ENCODE measurements at regions not wholly inside any gene's neighbourhood (a gene's known extent, or its start where the extent isn't known, plus 50 kb on each side); places are given as distances from the start of the nearest gene placed in this dataset.
A peak's percentile ranks its signal among the peaks of the same experiment; 100 is the strongest.
"Not testable (repeated sequence)": the region's sequence is repeated elsewhere in the genome, so short reads cannot be mapped to it uniquely, and the experiment has no call there.

DNA sequence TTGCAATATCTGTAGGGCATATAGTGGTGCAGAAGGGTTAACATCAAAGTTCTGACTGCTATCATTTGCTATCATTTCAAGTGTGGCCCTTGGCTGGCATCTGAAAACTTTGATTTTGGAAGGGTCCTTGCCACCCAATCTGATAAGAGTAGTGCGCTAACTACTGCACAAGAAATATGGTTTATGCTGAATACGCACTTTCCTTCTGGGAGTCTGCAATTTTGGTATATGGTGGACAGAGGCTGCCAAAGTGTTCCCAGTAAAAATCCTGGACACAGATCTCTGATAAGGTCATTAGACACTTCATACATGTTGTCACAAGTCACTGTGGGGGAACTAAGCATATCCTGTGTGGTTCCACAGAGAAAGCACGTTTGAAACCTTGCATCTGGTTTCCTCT is 461.6 kb upstream of the CDH11 start:
- DNase-seq: no peak

DNA sequence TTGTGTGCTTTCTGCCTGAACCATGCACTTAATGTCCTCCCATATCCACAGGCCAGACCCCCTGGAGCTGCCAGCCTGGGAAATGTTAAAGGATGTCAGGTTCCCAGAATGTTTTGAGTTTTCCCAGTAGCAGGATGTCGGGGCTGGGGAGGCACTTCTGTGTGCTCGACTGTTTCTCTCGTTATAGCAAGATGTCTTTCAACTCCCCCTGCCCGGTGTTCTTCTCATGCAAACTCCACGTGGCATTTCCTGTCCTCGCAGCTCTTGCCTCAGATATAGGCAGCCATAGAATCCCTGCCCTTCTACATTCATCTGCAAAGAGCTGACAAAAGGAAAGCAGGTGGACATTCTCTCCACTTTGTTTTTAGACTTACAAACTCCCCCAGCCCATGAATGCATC is 457.2 kb upstream of the CDH11 start:
- no peak for DNase-seq

DNA sequence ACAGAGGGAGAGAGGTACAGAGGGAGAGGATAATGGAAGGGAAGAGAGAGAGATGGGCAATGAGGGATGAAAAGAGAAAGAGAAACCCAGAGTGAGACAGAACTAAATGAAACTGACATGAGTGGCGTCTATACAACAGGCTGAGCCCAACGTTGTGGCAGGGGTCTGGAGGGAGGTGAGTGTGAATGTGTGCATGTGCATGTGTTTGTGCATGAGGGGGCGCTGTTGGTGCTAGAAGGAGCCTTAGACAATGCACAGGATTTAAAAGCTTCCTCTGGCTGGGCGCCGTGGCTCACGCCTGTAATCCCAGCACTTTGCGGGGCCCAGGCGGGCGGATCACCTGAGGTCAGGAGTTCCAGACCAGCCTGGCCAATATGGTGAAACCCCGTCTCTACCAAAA is 454.8 kb upstream of the CDH11 start:
- DNase-seq: no peak

DNA sequence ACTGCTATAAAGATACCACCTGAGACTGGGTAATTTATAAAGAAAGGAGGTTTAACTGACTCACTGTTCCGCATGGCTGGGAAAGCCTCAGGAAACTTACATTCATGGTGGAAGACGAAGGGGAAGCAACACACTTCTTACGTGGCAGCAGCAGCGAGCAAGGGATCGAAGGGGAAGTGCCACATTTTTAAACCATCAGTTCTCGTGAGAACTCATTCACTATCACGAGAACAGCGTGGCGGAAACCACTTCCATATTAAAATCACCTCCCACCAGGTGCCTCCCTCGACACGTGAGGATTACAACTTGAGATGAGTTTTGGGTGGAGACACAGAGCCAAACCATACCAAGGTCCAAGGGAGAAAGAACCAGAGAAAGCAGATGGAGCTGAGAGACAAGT is 454.3 kb upstream of the CDH11 start:
- no peak for DNase-seq

DNA sequence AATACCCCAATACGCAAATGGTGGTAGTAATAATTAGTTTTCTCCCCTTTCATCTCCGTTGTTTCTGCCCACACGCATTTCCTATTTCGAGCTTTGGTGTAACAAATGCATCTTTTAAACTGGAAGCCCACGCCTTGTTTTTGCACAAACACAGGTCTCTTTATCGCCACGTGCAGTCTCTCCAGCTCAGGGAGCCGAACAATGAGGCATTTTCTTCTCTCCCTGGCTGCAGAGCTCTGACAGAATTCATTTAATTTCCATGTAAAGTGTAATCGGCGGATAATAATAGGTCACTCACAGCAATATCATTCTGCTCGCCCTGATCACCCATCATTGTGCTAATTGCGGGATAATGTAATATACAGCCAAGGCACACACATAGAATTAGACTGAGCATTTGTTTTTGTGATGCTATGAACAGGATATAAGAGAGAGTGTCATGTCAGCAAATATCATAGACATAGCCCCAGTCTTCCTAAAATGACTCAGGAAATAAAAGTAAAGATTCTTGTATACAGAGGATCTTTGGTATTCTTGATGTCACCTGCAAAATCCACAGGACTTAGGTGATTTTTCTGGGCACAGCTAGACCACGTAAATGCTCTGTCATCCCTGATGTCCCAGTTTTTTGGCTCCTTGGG is 452.6 kb upstream of the CDH11 start:
- peak; percentile 39 for DNase-seq

DNA sequence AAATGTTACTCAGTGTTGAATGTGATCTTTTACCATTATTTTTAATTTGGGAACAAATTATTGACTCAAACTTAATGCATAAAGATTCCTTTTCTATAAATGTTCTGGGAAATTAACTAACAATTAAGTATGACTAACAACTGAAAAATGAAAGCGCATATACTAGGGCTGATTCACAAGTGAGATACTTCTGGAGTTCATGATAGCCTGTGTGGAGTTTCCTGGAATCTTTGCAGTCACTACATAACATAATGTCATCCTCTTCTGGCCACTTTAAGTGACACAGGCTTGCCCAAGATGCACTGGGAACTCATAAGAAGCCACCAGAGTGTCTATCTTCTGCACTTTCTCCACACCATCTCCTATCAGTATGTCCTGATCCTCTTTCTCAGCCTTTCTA is 450.3 kb upstream of the CDH11 start:
- no peak for DNase-seq

DNA sequence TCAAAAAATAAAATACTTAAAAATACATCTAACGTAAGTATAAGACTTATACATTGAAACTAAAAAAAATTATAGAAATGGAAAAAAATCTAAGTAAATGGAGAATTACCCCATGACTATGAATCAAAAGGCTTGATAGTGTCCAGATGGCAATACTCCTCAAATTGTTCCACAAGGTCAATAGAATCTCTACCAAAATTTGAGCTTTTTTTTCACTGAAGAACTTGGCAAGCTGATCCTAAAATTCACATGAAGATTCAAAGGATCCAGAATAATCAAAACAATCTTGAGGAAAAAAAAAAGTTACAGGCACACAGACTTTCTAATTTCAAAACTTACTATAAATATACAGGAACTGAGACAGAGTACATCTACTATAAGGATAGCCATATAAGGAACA is 448.4 kb upstream of the CDH11 start:
- no peak for DNase-seq

DNA sequence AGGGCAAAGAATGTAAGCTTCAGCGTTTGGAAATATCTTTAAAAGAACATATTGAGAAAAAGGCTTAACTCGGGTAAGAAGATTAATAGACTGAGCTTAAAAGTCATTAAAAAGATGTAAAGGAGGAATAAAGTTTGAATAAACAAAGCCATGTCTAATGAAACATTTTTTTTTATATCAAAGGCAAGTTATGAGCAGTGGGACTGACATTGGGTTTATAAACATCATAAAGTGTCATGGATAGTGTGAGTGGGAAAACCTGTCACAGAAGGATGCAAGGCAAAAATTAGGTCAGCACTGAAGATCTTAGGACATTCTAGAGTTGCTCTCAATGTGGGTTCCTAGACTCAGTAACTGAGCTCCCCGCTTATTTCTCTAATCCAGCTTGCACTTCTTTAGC is 438.0 kb upstream of the CDH11 start:
- DNase-seq: no peak

- DNase-seq: not testable (repeated sequence)
These were observed 427.8 kb upstream of the CDH11 start for GRCh38 chr16:65549689-65550088.

DNA sequence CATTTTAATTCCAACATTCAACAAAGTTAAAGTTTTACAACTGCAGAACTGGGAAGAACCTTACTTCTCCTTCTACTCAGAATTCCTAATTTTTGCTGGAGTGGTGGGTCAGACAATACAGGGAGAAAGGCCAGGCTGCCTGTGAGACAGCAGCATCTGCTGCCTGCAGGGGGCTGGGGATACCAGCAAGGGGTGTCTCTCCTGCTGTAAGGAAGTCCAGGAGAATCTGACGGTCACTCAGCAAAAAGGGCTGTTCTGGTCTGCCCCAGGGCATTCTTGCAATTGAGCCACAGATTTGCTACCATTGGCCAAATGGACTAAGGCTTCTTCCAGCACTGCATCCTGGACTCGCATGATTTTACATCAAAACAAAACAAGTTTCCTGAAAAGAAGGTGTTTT is 426.6 kb upstream of the CDH11 start:
- no peak for DNase-seq

GRCh38 chr16:65547772-65548446 is 426.0 kb upstream of the CDH11 start:
- DNase-seq: peak; percentile 71

DNA sequence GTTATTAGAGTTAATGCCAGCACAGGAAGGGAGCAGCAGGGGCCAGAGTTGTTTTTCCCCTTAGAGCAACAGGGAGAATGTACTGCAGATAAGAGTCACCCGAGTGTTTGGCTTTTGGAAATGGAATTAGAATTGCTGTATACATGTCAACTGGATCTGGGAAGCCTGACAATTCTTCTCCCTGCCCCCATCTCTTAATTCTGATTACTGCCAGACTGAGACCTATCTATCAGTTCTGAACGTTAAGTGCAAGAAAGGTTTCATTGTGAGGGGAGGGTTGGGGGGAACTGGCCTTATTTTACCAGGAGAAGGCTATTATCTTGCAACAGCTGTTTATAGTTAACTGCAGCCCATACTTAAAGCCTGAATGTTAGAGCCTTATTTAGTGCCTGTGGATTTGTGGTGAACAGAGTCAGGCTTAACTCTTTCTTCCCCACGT is 424.5 kb upstream of the CDH11 start:
- DNase-seq: peak; percentile 65

DNA sequence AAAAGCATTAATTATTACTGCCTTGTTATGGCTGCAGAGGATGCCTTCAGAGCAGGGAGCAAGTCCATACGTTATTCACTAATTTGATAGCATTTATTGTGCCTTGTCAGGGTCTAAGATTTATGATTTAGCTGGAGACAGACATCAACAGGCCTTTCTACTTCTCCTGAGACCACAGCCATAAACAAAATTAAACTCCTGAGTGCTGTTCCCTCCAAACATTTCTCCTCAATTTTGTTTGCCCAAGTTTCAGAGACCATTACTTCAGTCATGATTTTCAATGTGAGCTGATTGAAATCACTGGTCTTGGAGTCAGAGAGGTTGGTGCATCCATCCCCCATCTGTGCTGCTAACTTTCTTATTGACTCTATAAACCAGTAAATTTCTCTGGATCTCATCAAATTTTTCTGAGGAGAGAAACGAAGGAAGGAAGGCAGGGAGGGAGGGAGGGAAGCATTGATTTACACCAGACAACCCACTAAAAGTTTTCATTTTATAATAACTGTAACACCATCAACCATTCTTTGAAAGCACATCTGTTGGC is 423.6 kb upstream of the CDH11 start:
- DNase-seq: no peak

DNA sequence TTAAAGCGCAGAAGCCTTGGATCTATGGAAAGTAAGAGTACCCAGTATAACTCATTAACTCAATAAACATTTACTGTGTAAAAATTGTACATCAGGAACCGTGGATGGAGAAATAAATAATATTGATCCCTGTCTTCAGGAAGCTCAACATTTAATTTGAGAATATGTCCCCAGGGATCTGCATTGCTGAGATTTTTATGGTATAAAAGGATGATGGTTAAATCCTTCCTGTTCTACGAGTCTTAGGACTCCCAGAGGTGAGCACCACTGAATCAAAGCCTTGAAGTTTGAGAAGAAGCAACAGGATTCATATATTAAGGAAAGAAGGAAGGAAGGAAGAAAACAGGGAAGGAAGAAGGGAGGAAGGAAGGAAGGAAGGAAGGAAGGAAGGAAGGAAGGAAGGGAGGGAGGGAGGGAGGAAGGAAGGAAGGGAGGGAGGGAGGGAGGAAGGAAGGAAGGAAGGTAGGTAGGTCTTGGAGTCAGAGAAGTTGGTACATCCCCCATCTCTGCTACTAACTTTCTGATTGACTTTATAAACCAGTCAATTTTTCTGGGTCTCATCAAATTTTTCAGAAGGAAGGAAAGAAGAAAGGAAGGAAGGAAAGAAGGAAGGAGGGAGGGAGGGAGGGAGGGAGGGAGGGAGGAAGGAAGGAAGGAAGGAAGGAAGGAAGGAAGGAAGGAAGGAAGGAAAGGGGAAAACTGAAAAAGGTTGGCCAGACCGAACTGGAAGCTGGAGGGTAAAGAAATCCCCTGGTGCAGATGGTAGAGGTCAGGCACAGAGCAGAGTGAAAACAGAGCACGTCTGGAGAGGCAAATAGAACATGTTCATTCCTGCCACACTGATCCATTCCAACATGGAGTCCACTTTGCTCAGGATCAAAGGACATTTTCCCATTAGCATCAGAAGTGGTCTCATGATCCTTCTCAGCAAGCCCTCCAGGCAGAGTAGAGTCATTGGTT is 422.2 kb upstream of the CDH11 start:
- DNase-seq: no peak

GRCh38 chr16:65541646-65542045 is 419.8 kb upstream of the CDH11 start:
- DNase-seq: no peak

DNA sequence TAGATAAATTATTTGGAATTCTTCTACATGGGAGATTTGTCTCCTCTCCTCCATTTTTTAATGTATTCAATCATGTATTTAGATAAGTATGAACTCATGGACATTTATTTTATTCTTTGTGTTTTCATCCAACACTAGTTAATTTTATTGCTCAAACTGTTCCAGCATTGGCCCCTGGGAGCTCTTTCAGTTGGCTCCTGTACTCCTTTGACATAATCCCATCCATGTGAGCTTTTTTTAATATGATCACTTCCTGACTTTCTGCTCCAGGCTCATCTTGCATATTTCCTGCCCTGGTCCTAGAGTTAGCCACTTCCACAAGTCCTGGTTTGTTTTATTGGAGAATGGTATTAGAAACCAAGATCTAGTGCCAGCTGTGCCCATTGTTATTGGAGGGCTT is 419.0 kb upstream of the CDH11 start:
- DNase-seq: no peak

- no peak for DNase-seq
These were observed 417.1 kb upstream of the CDH11 start for GRCh38 chr16:65538976-65539375.

GRCh38 chr16:65537336-65537735 is 415.5 kb upstream of the CDH11 start:
- DNase-seq: no peak

GRCh38 chr16:65534121-65534528 is 412.3 kb upstream of the CDH11 start:
- no peak for DNase-seq

GRCh38 chr16:65532846-65533245 is 411.0 kb upstream of the CDH11 start:
- DNase-seq: no peak

GRCh38 chr16:65532258-65532657 is 410.4 kb upstream of the CDH11 start:
- DNase-seq: peak; percentile 80

- no peak for DNase-seq
These were observed 409.6 kb upstream of the CDH11 start for GRCh38 chr16:65531475-65531874.

GRCh38 chr16:65525707-65526106 is 403.8 kb upstream of the CDH11 start:
- DNase-seq: no peak
